AG10803 (cell line): ENCODE measurements at regions not wholly inside any gene's neighbourhood (a gene's known extent, or its start where the extent isn't known, plus 50 kb on each side); places are given as distances from the start of the nearest gene placed in this dataset.

Source experiments
- DNase-seq: peaks from one replicate; pipeline ENCODE4 v3.0.0; 2010; ENCODE audit warnings: low read depth
- H3K4me3 ChIP-seq: 2 replicates; pipeline ENCODE4 v1.5.1; 2011; ENCODE audit warnings: mild to moderate bottlenecking, low read length, control low read depth
- CTCF ChIP-seq: conservative IDR thresholded peaks from 2 replicates; pipeline ENCODE4 v1.5.1; 2011; ENCODE audit warnings: mild to moderate bottlenecking, low read length, control low read depth, inconsistent platforms

GRCh38 chr11:32531528-32531927, 52.1 kb upstream of the EIF3M start:
- no peak for TF ChIP-seq CTCF
- no peak overlapping the region for H3K4me3 ChIP-seq
- no peak for DNase-seq

GRCh38 chr11:32529994-32530588, 53.5 kb upstream of the EIF3M start:
- no peak for TF ChIP-seq CTCF
- no peak for DNase-seq
- no peak overlapping the region for H3K4me3 ChIP-seq

GRCh38 chr11:32527261-32528175, 56.1 kb upstream of the EIF3M start:
- no peak for DNase-seq
- TF ChIP-seq CTCF = no peak
- no peak overlapping the region for H3K4me3 ChIP-seq

GRCh38 chr11:32526760-32527159, 56.9 kb upstream of the EIF3M start:
- no peak for TF ChIP-seq CTCF

GRCh38 chr11:32511926-32512325, 71.7 kb upstream of the EIF3M start:
- no peak overlapping the region for H3K4me3 ChIP-seq
- no peak for DNase-seq
- no peak for TF ChIP-seq CTCF

More at GRCh38 chr11:32526760-32527159, 56.9 kb upstream of the EIF3M start:
- DNase-seq = no peak
- no peak overlapping the region for H3K4me3 ChIP-seq

- no peak overlapping the region for H3K4me3 ChIP-seq
- no peak for TF ChIP-seq CTCF
- DNase-seq = no peak
Measured at GRCh38 chr11:32510039-32510438, 73.6 kb upstream of the EIF3M start.

GRCh38 chr11:32508780-32509179, 73.4 kb upstream of the WT1 start:
- no peak for DNase-seq
- TF ChIP-seq CTCF = no peak
- no peak overlapping the region for H3K4me3 ChIP-seq
